Panc1 (cell line): ENCODE measurements at regions not wholly inside any gene's neighbourhood (a gene's known extent, or its start where the extent isn't known, plus 50 kb on each side); places are given as distances from the start of the nearest gene placed in this dataset.

ENCODE experiments used
- CTCF ChIP-seq: fragments of 450-650 bp; IDR thresholded peaks from 2 replicates; pipeline ENCODE4 v1.5.1; 2017; ENCODE audit warnings: mild to moderate bottlenecking
- POLR2AphosphoS5 ChIP-seq: IDR thresholded peaks from 2 replicates; pipeline ENCODE4 v1.6.1; 2012; ENCODE audit warnings: mild to moderate bottlenecking, low read depth, low read length, moderate library complexity
- SIN3A ChIP-seq: IDR thresholded peaks from 2 replicates; pipeline ENCODE4 v1.6.1; 2012; ENCODE audit warnings: low read depth, mild to moderate bottlenecking, low read length, moderate library complexity, borderline replicate concordance; ENCODE audit not compliant: insufficient read depth
- TCF7L2 ChIP-seq: IDR thresholded peaks from 2 replicates; pipeline ENCODE4 v1.6.1; 2011; ENCODE audit warnings: mild to moderate bottlenecking, low read depth, low read length, inconsistent platforms
- TF ChIP-seq, protein P1 (sequence below), 2 experiments: IDR thresholded peaks; 2 replicates each; pipeline ENCODE4 v1.6.1; 2011 to 2012; ENCODE audit warnings: low read depth in 2 of 2, control low read depth in 1 of 2, low read length in 1 of 2, mild to moderate bottlenecking in 1 of 2, moderate library complexity in 1 of 2; ENCODE audit not compliant: insufficient read depth in 1 of 2

GRCh38 chr7:89776980-89777379 is 377.3 kb upstream of the STEAP1 start:
- TF ChIP-seq, protein P1, sequence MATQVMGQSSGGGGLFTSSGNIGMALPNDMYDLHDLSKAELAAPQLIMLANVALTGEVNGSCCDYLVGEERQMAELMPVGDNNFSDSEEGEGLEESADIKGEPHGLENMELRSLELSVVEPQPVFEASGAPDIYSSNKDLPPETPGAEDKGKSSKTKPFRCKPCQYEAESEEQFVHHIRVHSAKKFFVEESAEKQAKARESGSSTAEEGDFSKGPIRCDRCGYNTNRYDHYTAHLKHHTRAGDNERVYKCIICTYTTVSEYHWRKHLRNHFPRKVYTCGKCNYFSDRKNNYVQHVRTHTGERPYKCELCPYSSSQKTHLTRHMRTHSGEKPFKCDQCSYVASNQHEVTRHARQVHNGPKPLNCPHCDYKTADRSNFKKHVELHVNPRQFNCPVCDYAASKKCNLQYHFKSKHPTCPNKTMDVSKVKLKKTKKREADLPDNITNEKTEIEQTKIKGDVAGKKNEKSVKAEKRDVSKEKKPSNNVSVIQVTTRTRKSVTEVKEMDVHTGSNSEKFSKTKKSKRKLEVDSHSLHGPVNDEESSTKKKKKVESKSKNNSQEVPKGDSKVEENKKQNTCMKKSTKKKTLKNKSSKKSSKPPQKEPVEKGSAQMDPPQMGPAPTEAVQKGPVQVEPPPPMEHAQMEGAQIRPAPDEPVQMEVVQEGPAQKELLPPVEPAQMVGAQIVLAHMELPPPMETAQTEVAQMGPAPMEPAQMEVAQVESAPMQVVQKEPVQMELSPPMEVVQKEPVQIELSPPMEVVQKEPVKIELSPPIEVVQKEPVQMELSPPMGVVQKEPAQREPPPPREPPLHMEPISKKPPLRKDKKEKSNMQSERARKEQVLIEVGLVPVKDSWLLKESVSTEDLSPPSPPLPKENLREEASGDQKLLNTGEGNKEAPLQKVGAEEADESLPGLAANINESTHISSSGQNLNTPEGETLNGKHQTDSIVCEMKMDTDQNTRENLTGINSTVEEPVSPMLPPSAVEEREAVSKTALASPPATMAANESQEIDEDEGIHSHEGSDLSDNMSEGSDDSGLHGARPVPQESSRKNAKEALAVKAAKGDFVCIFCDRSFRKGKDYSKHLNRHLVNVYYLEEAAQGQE (IDR thresholded peaks at IDR 0.05; ENCODE audit: insufficient read depth in 1 of 2, low read depth in 2 of 2, low read length in 1 of 2) = no peak
- TF ChIP-seq CTCF = no peak
- TF ChIP-seq POLR2AphosphoS5 = no peak
- no peak for TF ChIP-seq TCF7L2
- TF ChIP-seq SIN3A = no peak
